Colonic mucosa (tissue), 4 donors: ENCODE measurements at regions not wholly inside any gene's neighbourhood (a gene's known extent, or its start where the extent isn't known, plus 50 kb on each side); places are given as distances from the start of the nearest gene placed in this dataset.

ENCODE experiments used
- DNase-seq: peaks from one replicate; pipeline ENCODE4 v3.0.0-alpha.2; 2020
- H3K27ac ChIP-seq: fragments of 200-600 bp; one replicate; pipeline ENCODE4 v1.8.0; 2021
- H3K27me3 ChIP-seq: fragments of 200-600 bp; one replicate; pipeline ENCODE4 v1.8.0; 2021
- H3K36me3 ChIP-seq: fragments of 200-600 bp; one replicate; pipeline ENCODE4 v1.8.0; 2021
- H3K4me1 ChIP-seq: fragments of 200-600 bp; one replicate; pipeline ENCODE4 v1.8.0; 2021; ENCODE audit warnings: mild to moderate bottlenecking
- H3K4me3 ChIP-seq: fragments of 200-600 bp; one replicate; pipeline ENCODE4 v1.8.0; 2021
- H3K9ac ChIP-seq, 2 donors: one replicate each; pipeline ENCODE4 v1.7.0; 2013; ENCODE audit warnings: control low read depth in 2 of 2, low read depth in 2 of 2, low read length in 2 of 2
- H3K9me3 ChIP-seq: fragments of 200-600 bp; one replicate; pipeline ENCODE4 v1.8.0; 2021
- CTCF ChIP-seq: fragments of 200-600 bp; IDR thresholded peaks from one replicate; pipeline ENCODE4 v1.8.0; 2022; ENCODE audit warnings: antibody characterized with exemption, mild to moderate bottlenecking
- intact Hi-C: fragments of 100-400 bp; cut with DNase I; formaldehyde crosslinking; loops from one replicate; pipeline ENCODE4 v1.14.1; 2022
- donor health status: healthy.
- donor health status: DM: no; HTN: no; CAD: no.
- donor health status: DM: no; HTN: no; CAD: no.

- no peak overlapping the region for H3K4me3 ChIP-seq
- no peak overlapping the region for H3K27ac ChIP-seq
- no peaks in the 10 kb centered on the region for H3K9me3 ChIP-seq
- intact Hi-C loops: no loop called here
- TF ChIP-seq CTCF: no peak
- no peaks in the 10 kb centered on the region for H3K27me3 ChIP-seq
- no peaks in the 10 kb centered on the region for H3K4me1 ChIP-seq
- no peaks in the 10 kb centered on the region for H3K36me3 ChIP-seq
- no peak overlapping the region for H3K9ac ChIP-seq
- DNase-seq: no peak
Measured at GRCh38 chr16:7990626-7991260, 599.6 kb downstream of the TMEM114 start.

GRCh38 chr16:7983676-7984075 lies 606.6 kb downstream of the TMEM114 start:
- H3K36me3 ChIP-seq: no peaks in the 10 kb centered on the region
- no peaks in the 10 kb centered on the region for H3K27me3 ChIP-seq
- no peak overlapping the region for H3K27ac ChIP-seq
- H3K9ac ChIP-seq: no peak overlapping the region
- no peak for TF ChIP-seq CTCF
- intact Hi-C loops: no loop called here
- no peak for DNase-seq
- no peaks in the 10 kb centered on the region for H3K9me3 ChIP-seq
- no peaks in the 10 kb centered on the region for H3K4me1 ChIP-seq
- H3K4me3 ChIP-seq: no peak overlapping the region

GRCh38 chr16:7980133-7980483 lies 610.2 kb downstream of the TMEM114 start:
- intact Hi-C loops: no loop called here
- DNase-seq: no peak
- no peak overlapping the region for H3K27ac ChIP-seq
- no peaks in the 10 kb centered on the region for H3K4me1 ChIP-seq
- no peaks in the 10 kb centered on the region for H3K27me3 ChIP-seq
- TF ChIP-seq CTCF: no peak
- H3K9me3 ChIP-seq: no peaks in the 10 kb centered on the region
- H3K4me3 ChIP-seq: no peak overlapping the region
- no peaks in the 10 kb centered on the region for H3K36me3 ChIP-seq
- no peak overlapping the region for H3K9ac ChIP-seq

- H3K27ac ChIP-seq: no peak overlapping the region
- no peak for TF ChIP-seq CTCF
- H3K9me3 ChIP-seq: no peaks in the 10 kb centered on the region
- no peak for DNase-seq
- no peaks in the 10 kb centered on the region for H3K4me1 ChIP-seq
- intact Hi-C loops: no loop called here
- H3K9ac ChIP-seq: no peak overlapping the region
- H3K36me3 ChIP-seq: no peaks in the 10 kb centered on the region
- no peaks in the 10 kb centered on the region for H3K27me3 ChIP-seq
- no peak overlapping the region for H3K4me3 ChIP-seq
Measured at GRCh38 chr16:7979448-7980132, 610.7 kb downstream of the TMEM114 start.

GRCh38 chr16:7976563-7976962 lies 613.7 kb downstream of the TMEM114 start:
- TF ChIP-seq CTCF: no peak
- H3K4me3 ChIP-seq: no peak overlapping the region
- intact Hi-C loops: no loop called here
- no peak overlapping the region for H3K27ac ChIP-seq
- H3K36me3 ChIP-seq: no peaks in the 10 kb centered on the region
- H3K27me3 ChIP-seq: no peaks in the 10 kb centered on the region
- H3K9ac ChIP-seq: no peak overlapping the region
- H3K4me1 ChIP-seq: no peaks in the 10 kb centered on the region
- DNase-seq: no peak
- H3K9me3 ChIP-seq: no peaks in the 10 kb centered on the region
